GM19397 (cell line): ENCODE measurements at regions not wholly inside any gene's neighbourhood (a gene's known extent, or its start where the extent isn't known, plus 50 kb on each side); places are given as distances from the start of the nearest gene placed in this dataset.
A peak's percentile ranks its signal among the peaks of the same experiment; 100 is the strongest.

Experiments used
- ATAC-seq: cut with Tn5 transposase; IDR thresholded peaks from one replicate; pipeline ENCODE4 v1.9.1; 2021; ENCODE audit warnings: mild to moderate bottlenecking, moderate library complexity; ENCODE audit not compliant: unreplicated experiment

DNA sequence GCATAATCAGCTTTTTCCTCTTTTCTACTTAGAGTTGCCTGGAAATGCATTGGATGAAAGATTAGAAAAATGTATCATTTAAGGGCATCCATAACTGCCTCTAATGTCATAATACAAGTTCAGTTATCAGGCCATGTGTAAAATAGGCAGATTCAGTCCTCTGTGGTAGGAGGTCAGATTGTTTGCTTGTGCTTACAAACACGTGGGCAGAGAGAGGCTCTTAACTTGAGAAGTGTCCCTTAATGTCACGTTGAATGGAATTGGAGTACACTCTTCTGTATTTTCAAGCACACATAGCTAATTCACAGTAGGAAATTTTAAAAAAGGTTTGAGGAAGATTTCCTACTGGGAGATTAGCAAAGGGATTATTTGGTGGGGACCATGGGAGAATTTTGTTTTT is 359.8 kb upstream of the MTPN start:
- no peak for ATAC-seq

DNA sequence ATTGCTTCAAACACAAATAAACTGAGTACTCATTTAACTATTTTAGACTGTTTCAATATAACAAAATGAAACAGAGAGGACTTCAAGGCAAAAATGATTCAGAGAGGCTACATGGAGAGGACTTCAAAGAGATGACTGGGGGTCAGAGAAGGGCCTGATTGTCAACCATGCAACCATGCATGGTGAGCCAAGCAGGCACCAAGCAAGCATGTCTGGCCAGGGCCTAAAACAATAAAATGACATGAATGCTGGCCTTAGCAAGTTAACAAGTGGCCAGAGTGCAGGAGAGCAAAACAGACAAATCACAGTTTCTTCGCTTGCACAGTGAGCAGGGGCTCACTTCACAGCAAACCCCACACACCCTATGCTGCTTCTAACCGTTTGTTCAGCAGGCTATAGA is 356.5 kb upstream of the MTPN start:
- ATAC-seq, result no peak

DNA sequence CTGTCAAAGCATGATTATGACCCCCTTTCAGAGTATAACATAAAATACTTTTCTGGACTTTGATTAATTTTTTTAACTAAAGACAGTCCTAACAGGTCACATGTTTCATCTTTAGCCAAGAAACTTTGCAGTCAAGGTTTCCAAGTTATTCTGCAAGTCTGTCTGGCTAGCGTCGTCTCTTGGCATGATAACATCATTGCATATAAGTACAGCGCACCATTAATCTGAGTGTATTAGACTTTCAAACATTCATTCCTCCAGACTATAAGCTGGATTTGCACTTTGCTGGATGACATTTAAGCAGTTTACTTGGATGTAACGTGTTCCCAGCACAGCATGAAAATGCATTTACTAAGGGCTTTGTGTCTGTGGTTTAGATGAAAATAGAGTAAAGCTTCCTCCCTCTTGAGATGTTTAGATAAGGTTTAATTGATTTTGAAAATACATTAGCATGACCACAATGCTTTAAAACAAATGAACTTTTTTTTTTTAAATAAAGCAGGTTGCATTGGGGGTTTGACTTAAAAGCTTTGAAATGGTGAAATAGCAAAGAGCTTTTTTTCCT is 349.0 kb upstream of the MTPN start:
- no peak for ATAC-seq

DNA sequence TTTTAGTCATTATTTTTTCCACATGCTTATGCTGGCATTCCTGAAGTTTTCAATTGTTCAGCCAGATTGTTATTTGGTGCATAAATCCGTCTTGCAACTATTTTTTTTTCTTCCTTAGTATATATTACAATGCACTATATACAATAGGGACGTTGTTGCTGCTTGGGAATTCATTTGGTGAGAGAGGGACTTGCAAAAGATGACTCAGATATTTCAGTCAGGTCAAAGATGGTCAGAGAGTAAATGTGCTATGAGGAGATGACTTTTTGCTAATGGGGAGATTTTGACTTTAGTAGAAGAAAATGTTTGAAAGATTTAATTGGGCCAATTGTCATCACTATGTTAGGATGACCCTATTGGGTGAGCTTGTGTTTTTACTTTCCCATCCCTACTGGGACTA is 348.4 kb upstream of the MTPN start:
- no peak for ATAC-seq

DNA sequence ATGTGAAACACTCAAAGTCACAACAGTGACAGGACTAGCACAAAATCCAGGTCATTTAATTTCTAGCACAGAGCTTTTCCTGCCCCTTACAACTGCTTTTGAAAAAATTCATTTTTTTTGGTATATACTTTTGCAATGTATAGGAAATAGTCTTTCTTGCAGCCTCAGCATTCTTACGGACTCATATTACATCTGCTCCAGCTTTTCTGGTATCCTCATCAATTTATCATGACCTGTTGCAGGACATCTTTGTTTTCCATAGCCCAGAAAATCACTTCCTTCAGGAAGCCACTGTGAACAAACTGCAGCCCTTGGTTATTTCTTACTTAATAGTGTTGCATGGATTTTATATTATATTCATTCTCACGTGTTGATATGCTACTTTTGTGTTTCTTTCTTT is 347.9 kb upstream of the MTPN start:
- no peak for ATAC-seq

DNA sequence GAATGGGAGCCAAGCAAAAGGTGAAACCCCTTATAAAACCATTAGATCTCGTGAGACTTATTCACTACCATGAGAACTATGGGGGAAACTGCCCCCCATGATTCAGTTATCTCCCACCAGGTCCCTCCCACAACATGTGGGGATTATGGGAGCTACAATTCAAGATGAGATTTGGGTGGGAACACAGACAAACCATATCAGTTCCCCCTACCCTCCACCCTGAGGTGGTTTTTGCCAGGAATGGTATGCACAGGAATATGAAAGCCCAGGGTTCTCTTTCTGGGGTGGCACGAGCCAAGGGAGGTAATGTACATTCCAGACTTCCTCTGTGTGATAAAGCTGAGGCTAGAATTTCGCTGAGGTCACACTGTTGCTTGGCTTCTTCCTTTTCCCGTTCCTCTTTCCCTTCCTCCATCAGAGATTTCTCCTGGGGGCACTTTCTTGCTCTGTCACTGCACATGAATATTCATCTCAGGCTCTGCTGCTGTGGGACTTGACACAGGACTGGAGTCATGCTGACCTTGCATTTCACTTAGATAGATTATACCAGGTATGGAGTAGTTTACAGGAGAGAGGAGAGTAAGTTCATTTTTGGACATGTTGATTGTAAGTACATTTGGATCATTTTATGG is 347.0 kb upstream of the MTPN start:
- ATAC-seq, result no peak

DNA sequence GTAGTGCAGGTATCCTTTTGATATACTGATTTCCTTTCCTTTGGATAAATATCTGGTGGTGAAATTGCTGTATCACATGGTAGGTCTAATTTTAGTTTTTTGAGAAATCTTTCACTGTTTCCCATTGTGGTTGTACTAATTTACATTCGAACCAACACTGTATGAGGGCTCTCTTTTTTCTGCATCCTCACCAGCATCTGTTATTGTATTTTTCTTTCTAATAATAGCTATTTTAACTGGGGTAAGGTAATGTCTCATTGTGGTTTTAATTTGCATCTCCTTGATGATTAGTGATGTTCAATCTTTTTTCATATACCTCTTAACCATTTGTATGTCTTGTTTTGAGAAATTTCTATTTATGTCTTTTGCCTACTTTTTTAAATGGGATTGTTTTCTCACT is 335.4 kb upstream of the MTPN start:
- ATAC-seq, result peak; percentile 92

DNA sequence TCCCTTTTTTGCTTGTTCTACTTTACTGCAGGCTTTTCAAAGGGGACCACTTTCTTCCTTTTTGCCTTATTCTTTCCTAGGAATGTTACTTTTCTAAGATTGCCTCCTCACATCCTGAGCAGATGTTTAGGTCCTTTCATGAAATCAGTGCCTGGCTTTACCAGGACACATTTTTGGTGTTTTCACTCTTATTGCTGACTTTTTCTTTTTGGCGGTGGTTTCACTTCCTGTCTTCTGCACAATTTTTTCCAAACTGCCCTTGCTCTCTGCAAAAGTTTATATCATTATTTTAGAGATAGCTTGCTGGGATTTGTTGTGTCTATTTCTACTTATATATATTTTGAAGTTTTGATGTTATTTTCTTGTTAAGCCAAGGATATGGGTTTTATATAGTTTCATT is 332.2 kb upstream of the MTPN start:
- ATAC-seq, result no peak

DNA sequence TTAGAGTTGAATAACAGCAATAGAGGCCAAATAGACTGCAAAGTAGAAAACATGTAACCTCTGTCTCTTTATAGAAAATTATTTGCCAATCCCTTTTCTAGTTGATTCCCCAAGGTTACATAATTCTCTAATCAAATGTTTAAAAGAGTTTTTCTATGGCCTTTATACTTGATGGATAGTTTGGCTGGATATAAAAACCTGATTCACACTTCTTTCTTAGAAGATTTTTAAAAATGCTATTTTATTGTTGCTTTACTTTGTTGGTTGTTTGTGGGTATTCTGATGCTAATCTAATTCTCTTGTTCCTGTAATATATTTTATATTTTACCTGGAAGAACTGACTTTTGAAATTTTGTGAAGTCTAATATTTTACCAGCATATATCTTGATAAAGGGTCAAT is 331.1 kb upstream of the MTPN start:
- ATAC-seq, result no peak

DNA sequence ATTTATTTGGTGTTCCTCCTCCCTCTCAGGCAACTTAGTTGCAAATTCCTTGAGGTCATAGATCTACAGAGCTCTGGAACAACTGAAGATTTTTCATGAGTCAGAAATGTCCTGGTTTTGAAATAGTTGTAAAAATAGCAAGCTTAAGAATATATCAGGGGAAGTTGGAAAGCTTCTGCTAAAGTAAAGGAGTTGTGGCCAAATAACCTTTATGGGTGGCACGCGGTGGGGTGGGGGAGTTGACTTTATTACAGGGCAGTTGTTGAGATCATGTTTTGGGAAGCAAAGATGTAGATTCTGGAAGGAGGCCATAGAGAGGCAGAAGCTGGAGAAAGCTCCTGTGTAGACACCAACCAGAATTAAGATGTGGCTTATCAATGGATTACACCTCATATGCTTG is 326.0 kb upstream of the MTPN start:
- no peak for ATAC-seq

DNA sequence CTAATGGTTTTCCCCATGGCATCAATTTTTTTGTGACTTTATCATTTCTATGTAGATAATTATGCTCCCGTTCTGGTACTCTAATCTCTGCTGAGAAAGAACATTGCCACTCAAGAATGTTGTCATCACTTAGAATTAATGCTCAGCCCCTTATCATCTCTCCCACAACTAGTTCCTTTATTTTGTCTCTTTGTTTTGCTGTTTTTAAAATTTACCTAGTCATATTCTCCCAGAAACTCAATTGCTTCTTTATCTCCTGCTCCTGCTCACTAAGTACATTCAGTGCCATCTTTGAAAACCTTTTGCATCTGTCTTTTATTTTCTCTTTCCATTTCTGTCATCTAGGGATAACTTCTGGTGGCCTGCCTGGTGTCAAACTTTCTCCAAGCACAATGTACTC is 324.9 kb upstream of the MTPN start:
- no peak for ATAC-seq

DNA sequence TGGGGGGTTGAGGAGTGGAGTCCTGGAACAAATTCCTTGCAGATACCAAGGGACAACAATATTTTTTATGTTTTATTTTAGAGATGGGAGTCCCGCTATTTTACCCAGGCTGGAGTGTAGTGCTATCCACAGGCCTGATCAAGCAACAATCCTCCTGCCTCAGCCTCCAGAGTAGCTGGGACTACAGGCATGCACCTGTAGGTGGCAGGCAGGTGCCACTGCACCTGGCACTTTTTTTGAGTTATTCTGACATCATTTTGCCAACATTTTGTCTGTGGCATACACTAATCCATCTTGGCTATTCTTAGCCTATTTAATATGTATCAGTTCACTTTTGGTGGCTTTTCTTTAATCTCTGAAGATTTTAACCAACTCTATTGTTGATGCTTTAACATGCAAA is 317.8 kb upstream of the MTPN start:
- ATAC-seq, result no peak

DNA sequence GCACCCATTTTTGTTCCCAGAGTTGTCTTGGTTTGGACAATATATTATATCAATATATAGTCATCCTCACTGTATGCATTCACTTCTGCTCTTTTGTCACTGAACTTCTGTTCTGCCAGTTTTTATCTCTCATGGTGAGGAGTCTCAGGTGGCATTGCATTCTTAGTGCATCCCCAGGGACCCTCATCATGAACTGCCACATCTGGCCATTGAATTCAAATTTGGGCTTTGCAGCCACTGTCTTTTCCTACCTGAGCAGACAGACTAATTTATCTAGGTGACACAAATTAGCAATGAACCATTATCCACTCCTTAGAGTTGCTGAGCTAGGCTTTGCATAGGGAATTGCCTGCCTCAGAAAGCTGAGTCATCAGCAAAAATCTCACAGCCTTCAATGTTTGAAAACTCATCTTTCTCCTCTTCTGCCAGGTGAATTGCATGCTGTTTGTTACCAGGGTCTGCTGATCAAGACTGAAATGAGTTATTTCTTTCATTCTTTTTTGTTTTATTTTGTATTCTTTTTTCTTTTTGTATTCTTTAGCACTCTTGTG is 316.8 kb upstream of the MTPN start:
- ATAC-seq, result no peak

DNA sequence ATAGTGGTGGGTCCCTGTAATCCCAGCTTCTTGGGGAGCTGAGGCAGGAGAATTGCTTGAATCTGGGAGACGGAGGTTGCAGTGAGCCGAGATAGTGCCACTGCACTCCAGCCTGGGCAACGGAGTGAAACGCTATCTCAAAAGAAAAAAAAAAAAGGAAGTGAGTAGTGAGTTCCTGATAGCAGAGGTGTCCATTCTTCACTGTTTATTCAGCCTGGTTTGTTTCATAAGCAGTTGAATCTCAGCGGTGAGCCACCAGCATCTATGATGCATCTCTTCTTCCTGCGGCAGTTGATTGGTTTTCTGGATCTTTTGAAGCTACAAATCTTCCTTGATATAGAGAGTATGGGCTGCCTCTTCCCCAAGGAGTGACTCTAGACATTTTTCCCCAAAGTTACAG is 316.1 kb upstream of the MTPN start:
- ATAC-seq, result peak; percentile 93

DNA sequence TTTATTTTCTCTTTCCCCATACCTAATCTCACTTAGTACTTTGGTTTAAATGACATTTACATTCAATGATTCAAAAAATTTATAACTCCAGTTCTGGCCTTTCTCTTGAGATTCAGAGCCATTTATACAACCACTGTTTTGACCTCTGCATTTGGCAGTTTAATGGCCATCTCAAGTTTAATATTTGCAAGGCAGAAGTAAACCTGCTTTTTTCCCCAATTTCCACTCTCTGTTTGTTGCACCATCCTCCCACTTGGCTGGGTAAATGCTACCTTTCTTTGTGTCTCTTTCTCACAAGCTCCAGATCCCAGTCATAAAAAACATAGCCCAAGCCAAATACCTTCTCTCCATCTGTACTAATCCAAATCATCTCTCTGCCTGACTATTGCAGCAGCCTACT is 315.2 kb upstream of the MTPN start:
- no peak for ATAC-seq

DNA sequence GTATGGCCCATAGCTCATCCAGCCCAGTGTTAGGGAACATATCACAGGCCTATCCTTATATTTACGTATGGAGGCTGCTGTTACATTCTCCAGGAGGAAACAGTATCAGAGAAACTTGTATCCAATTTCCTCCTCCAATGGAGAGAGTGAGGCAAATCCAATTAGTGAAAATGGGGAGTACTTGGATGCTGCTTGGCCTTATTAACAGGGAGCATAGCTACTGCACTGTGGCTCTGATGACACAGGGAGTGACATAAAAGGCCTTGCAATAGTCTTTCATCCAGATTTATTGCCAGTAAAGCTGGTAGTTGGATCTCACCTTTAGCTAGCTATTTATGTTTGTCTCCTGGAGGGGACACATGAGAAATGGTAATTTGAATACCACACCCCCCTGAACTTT is 313.2 kb upstream of the MTPN start:
- ATAC-seq, result no peak

DNA sequence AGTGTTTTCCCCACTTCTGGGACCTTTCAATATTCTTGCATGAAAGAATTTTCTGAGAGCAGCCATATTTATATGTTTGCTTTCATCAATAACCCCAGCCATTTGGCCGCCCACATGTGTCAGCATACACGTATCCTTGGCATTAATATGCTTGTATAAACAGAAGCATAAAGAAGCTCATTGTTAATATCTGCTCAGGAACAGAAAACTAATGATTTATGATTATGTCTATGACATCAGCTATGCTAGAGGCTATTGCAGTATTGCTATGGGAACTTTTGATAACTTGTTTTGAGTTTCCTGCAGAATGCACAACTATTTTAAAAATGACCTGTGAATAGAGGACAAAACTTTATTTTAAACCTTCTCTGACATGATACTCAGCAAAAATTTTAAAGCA is 300.9 kb upstream of the MTPN start:
- ATAC-seq, result no peak

DNA sequence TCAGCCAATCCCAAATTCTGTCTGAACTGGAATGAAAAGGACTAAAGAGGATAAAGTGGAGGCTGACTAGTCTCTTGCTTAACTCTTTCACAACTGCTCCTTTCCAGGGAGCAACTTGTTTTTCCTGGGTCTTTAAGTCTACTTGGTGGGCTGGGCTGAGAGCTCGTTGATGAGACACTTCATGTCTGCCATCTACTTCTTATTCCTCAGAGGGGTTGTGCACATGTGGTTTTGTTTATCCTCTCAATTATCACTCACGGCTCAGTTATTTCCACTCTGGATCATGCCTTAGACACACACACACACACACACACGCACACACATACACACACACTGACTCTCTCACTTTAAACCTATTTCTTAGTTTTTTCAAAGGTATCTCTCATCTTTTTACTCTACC is 298.6 kb upstream of the MTPN start:
- ATAC-seq, result no peak

DNA sequence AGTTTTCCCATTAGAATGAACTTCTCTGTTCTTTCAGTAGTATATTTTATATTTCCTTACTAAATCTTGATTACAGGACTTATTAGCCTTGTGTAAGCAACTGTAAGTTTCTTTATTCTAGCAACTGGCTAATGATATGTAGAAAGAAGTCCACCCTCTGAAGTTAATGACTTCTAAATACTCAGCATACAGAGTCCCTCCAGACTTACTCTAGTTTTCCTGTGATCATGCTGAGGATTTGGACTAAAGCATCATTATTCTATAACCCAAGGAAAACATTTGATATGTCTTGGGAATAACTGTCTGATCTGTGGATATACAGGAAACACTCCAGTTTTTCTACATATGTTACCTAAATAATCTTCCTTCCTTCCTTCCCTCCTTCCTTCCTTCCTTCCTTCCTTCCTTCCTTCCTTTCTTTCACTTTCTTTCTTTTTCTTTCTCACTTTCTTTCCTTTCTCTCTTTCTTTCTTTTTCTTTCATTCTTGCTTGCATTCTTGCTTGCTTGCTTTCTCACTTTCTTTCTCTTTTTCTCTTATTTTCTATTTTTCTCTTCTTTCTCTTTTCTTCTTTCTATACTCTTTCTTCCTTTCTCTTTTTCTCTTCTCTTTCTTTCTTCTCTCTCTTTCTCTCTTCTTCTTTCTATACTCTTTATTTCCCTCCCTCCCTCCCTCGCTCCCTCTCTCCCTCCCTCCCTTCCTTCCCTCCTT is 297.6 kb upstream of the MTPN start:
- ATAC-seq, result no peak

DNA sequence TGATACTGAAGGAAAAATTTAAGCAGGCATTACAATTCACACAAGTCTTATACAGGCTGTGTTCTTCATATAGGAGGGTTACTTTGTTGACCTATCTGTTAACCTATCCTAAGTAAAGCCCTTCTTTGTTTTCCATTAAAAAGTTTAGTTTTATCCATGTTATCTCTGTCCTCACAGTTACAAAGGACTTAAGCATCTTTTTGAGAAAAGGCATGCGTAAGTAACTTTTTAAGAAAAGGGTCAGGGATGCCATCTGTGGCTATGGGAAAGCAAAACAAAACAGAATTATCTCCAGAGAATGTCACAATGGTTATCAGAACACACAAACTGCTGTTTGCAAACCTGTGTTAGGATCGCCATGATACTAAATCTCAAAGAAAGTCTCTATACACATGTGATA is 295.8 kb upstream of the MTPN start:
- no peak for ATAC-seq

DNA sequence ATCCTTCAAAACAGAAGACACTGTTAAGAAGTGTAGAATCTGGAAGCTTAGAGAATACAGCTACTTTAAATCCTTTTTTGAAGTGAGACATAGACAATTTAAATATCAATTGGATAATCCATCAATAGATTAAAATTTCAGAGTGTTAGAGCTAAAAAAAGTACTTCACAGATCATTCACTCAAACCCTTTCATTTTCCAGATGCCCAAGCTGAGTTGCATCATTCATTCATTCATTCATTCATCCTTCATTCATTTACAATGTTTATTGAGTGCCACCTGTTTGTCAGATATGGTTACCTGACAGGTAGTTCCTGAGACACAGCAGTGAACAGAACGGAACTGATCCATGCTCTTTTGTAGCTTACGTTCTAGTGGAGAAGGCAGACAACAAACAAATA is 290.7 kb upstream of the MTPN start:
- ATAC-seq, result no peak

DNA sequence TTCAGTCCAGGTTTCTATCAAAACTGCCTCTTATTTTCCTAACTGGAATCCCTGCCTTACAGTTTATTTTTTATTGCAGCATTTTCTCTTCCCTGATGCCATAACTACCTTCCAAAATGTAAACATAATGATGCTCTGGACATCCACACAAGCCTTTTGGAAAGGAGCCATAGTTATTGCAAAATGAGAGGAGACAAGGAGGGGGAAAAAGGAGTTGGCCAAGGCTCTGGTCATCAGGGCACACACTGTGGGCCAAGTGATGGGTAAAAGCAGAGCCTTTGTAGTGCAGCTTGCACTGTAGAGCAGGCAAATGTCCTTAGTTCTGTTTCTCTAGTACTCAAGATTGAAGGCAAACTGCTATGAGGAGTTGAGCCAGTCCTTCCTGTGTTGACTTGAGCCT is 289.3 kb upstream of the MTPN start:
- no peak for ATAC-seq
